ENCODE measurements at regions not wholly inside any gene's neighbourhood (a gene's known extent, or its start where the extent isn't known, plus 50 kb on each side); places are given as distances from the start of the nearest gene placed in this dataset.

- Histone ChIP-seq H3K36me3 (ENCODE audit: control insufficient read depth, insufficient read depth, low read length) (no peaks in the 10 kb centered on the region), H3K27me3 (ENCODE audit: control insufficient read depth, insufficient read depth, low read length) (no peaks in the 10 kb centered on the region), H3K9me3 (ENCODE audit: control insufficient read depth, insufficient read depth, low read depth, low read length) (peaks cover 51% of the 10 kb centered on the region), H3K4me3 (ENCODE audit: low read depth, low read length) (no peak overlapping the region), H3K9ac (ENCODE audit: low read length) (no peak overlapping the region), H3K4me1 (ENCODE audit: control insufficient read depth, insufficient read depth, low read length) (no peaks in the 10 kb centered on the region), H3K27ac (ENCODE audit: low read depth, low read length) (no peak overlapping the region)
Measured at GRCh38 chr18:10217211-10217610, 237.2 kb upstream of the APCDD1 start.

- Histone ChIP-seq H3K4me3 (ENCODE audit: low read depth, low read length) (no peak overlapping the region), H3K4me1 (ENCODE audit: control insufficient read depth, insufficient read depth, low read length) (no peaks in the 10 kb centered on the region), H3K27me3 (ENCODE audit: control insufficient read depth, insufficient read depth, low read length) (no peaks in the 10 kb centered on the region), H3K9me3 (ENCODE audit: control insufficient read depth, insufficient read depth, low read depth, low read length) (peaks cover 52% of the 10 kb centered on the region), H3K9ac (ENCODE audit: low read length) (no peak overlapping the region), H3K27ac (ENCODE audit: low read depth, low read length) (no peak overlapping the region), H3K36me3 (ENCODE audit: control insufficient read depth, insufficient read depth, low read length) (no peaks in the 10 kb centered on the region)
Measured at GRCh38 chr18:10225300-10225699, 229.1 kb upstream of the APCDD1 start.

GRCh38 chr18:10226971-10227370 lies 227.5 kb upstream of the APCDD1 start:
- no peak overlapping the region for H3K27ac ChIP-seq (ENCODE audit: low read depth, low read length)
- H3K4me1 ChIP-seq (ENCODE audit: control insufficient read depth, insufficient read depth, low read length): no peaks in the 10 kb centered on the region
- no peak overlapping the region for H3K9ac ChIP-seq (ENCODE audit: low read length)
- peaks cover 38% of the 10 kb centered on the region for H3K9me3 ChIP-seq (ENCODE audit: control insufficient read depth, insufficient read depth, low read depth, low read length)
- H3K27me3 ChIP-seq (ENCODE audit: control insufficient read depth, insufficient read depth, low read length): no peaks in the 10 kb centered on the region
- H3K4me3 ChIP-seq (ENCODE audit: low read depth, low read length): no peak overlapping the region
- H3K36me3 ChIP-seq (ENCODE audit: control insufficient read depth, insufficient read depth, low read length): no peaks in the 10 kb centered on the region

- no peaks in the 10 kb centered on the region for H3K36me3 ChIP-seq (ENCODE audit: control insufficient read depth, insufficient read depth, low read length)
- no peak overlapping the region for H3K9ac ChIP-seq (ENCODE audit: low read length)
- H3K4me3 ChIP-seq (ENCODE audit: low read depth, low read length): no peak overlapping the region
- H3K27me3 ChIP-seq (ENCODE audit: control insufficient read depth, insufficient read depth, low read length): no peaks in the 10 kb centered on the region
- H3K27ac ChIP-seq (ENCODE audit: low read depth, low read length): no peak overlapping the region
- H3K4me1 ChIP-seq (ENCODE audit: control insufficient read depth, insufficient read depth, low read length): no peaks in the 10 kb centered on the region
- H3K9me3 ChIP-seq (ENCODE audit: control insufficient read depth, insufficient read depth, low read depth, low read length): peaks cover 38% of the 10 kb centered on the region
Measured at GRCh38 chr18:10228326-10228725, 226.1 kb upstream of the APCDD1 start.

- Histone ChIP-seq H3K4me3 (ENCODE audit: low read depth, low read length) (no peak overlapping the region), H3K9ac (ENCODE audit: low read length) (no peak overlapping the region), H3K36me3 (ENCODE audit: control insufficient read depth, insufficient read depth, low read length) (no peaks in the 10 kb centered on the region), H3K27ac (ENCODE audit: low read depth, low read length) (no peak overlapping the region), H3K9me3 (ENCODE audit: control insufficient read depth, insufficient read depth, low read depth, low read length) (peaks cover 41% of the 10 kb centered on the region), H3K27me3 (ENCODE audit: control insufficient read depth, insufficient read depth, low read length) (no peaks in the 10 kb centered on the region), H3K4me1 (ENCODE audit: control insufficient read depth, insufficient read depth, low read length) (no peaks in the 10 kb centered on the region)
Measured at GRCh38 chr18:10229458-10229857, 225.0 kb upstream of the APCDD1 start.

DNA sequence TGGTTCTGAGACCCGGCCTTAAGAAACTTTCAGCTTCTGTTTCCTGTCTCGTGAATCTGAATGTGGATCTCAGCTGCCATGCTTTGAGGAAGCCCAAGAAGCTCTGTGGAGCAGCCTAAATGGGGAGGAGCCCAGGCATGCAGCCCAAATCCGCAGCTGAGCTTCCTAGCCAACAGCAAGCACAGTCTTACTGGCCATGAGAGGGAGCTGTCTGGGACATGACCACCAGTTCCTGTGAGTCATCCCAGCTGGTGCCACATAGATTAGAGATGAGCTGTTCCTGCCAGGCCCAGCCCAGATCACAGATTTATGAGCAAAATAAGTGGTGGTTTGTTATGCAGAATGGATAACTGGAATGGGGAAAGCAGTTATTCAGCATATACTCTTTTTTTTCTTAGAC lies 224.4 kb upstream of the APCDD1 start:
- Histone ChIP-seq H3K36me3 (ENCODE audit: control insufficient read depth, insufficient read depth, low read length) (no peaks in the 10 kb centered on the region), H3K9ac (ENCODE audit: low read length) (no peak overlapping the region), H3K4me1 (ENCODE audit: control insufficient read depth, insufficient read depth, low read length) (no peaks in the 10 kb centered on the region), H3K9me3 (ENCODE audit: control insufficient read depth, insufficient read depth, low read depth, low read length) (peaks cover 39% of the 10 kb centered on the region), H3K27me3 (ENCODE audit: control insufficient read depth, insufficient read depth, low read length) (no peaks in the 10 kb centered on the region), H3K27ac (ENCODE audit: low read depth, low read length) (no peak overlapping the region), H3K4me3 (ENCODE audit: low read depth, low read length) (no peak overlapping the region)

DNA sequence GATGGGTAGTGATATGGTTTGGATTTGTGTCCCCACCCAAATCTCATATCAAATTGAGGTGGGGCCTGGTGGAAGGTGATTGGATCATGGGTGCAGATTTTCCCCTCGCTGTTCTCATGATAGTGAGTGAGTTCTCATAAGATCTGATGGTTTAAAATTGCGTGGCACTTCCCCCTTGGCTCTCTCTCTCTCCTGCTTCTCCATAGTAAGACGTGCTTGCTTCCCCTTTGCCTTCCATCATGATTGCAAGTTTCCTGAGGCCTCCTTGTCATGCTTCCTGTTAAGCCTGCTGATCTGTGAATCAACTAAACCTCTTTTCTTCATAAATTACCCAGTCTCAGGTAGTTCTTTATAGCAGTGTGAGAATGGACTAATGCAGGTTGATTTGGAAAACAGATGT lies 223.2 kb upstream of the APCDD1 start:
- Histone ChIP-seq H3K9me3 (ENCODE audit: control insufficient read depth, insufficient read depth, low read depth, low read length) (peaks cover 28% of the 10 kb centered on the region), H3K36me3 (ENCODE audit: control insufficient read depth, insufficient read depth, low read length) (no peaks in the 10 kb centered on the region), H3K9ac (ENCODE audit: low read length) (no peak overlapping the region), H3K4me3 (ENCODE audit: low read depth, low read length) (no peak overlapping the region), H3K27me3 (ENCODE audit: control insufficient read depth, insufficient read depth, low read length) (no peaks in the 10 kb centered on the region), H3K4me1 (ENCODE audit: control insufficient read depth, insufficient read depth, low read length) (no peaks in the 10 kb centered on the region), H3K27ac (ENCODE audit: low read depth, low read length) (no peak overlapping the region)

GRCh38 chr18:10232062-10232461 lies 222.4 kb upstream of the APCDD1 start:
- Histone ChIP-seq H3K9ac (ENCODE audit: low read length) (no peak overlapping the region), H3K27ac (ENCODE audit: low read depth, low read length) (no peak overlapping the region), H3K4me3 (ENCODE audit: low read depth, low read length) (no peak overlapping the region), H3K4me1 (ENCODE audit: control insufficient read depth, insufficient read depth, low read length) (no peaks in the 10 kb centered on the region), H3K27me3 (ENCODE audit: control insufficient read depth, insufficient read depth, low read length) (no peaks in the 10 kb centered on the region), H3K36me3 (ENCODE audit: control insufficient read depth, insufficient read depth, low read length) (no peaks in the 10 kb centered on the region), H3K9me3 (ENCODE audit: control insufficient read depth, insufficient read depth, low read depth, low read length) (peaks cover 22% of the 10 kb centered on the region)

GRCh38 chr18:10233082-10233875 lies 221.2 kb upstream of the APCDD1 start:
- peaks cover 25% of the 10 kb centered on the region for H3K9me3 ChIP-seq (ENCODE audit: control insufficient read depth, insufficient read depth, low read depth, low read length)
- no peaks in the 10 kb centered on the region for H3K4me1 ChIP-seq (ENCODE audit: control insufficient read depth, insufficient read depth, low read length)
- H3K27ac ChIP-seq (ENCODE audit: low read depth, low read length): no peak overlapping the region

DNA sequence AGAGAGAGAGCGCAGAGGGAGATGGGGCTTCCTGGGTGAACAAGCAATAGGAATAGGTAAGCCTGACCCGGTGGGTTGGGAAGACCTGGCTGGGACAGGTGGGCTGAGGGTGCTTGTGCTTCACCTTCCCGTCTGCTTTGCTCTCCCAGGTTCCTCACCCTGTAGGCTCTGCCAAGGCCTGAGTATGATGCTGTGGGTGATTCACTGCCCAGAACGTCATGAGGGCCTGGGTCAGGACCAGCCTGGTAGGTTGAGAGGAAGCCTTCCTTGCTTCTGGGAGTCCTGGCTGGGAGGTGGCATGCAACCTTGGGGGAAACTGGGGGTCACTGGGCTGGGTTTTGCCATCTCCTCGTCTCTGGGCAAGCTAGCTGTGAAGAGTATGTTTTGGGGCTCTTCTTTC lies 220.2 kb upstream of the APCDD1 start:
- H3K36me3 ChIP-seq (ENCODE audit: control insufficient read depth, insufficient read depth, low read length): no peaks in the 10 kb centered on the region
- H3K4me3 ChIP-seq (ENCODE audit: low read depth, low read length): no peak overlapping the region
- no peak overlapping the region for H3K9ac ChIP-seq (ENCODE audit: low read length)
- H3K27me3 ChIP-seq (ENCODE audit: control insufficient read depth, insufficient read depth, low read length): no peaks in the 10 kb centered on the region
- H3K4me1 ChIP-seq (ENCODE audit: control insufficient read depth, insufficient read depth, low read length): no peaks in the 10 kb centered on the region
- H3K9me3 ChIP-seq (ENCODE audit: control insufficient read depth, insufficient read depth, low read depth, low read length): peaks cover 22% of the 10 kb centered on the region
- no peak overlapping the region for H3K27ac ChIP-seq (ENCODE audit: low read depth, low read length)

More at GRCh38 chr18:10233082-10233875, 221.2 kb upstream of the APCDD1 start:
- Histone ChIP-seq H3K36me3 (ENCODE audit: control insufficient read depth, insufficient read depth, low read length) (no peaks in the 10 kb centered on the region), H3K27me3 (ENCODE audit: control insufficient read depth, insufficient read depth, low read length) (no peaks in the 10 kb centered on the region), H3K9ac (ENCODE audit: low read length) (no peak overlapping the region), H3K4me3 (ENCODE audit: low read depth, low read length) (no peak overlapping the region)

DNA sequence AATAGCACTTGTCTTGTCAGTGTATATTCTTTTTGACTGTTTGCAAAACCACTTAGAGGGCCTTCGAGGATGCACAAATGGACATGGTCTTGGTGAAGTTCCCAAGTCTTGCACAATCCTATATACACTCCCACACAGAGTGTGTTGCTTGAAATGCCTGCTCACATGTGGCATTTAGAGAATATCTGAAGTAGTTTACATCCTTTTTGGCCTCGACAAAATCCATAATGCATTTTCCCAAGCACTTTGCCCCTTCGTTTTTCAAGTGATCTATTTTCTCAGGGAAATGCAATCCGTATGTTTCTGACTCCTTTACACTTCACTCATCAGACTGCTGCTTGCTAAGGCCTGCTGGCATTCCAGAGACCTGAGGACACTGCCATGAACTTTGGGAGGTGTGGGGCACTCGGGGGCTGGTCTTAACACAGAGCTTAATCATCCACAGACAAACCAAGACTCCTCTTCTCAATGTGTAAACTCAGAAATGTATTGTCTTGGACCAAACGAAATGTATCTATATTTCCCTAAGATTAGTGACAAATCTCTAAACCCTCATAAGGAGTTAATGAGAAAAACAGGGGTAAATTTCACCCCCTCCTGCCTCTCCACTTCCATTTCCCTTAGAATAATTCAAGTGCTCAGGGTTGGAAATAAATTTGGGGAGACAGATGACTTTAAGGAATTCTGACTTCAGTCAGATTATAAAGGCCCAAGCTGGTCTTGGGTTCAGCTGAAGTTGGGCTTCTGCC lies 219.3 kb upstream of the APCDD1 start:
- H3K27me3 ChIP-seq (ENCODE audit: control insufficient read depth, insufficient read depth, low read length): no peaks in the 10 kb centered on the region
- H3K4me1 ChIP-seq (ENCODE audit: control insufficient read depth, insufficient read depth, low read length): no peaks in the 10 kb centered on the region
- H3K36me3 ChIP-seq (ENCODE audit: control insufficient read depth, insufficient read depth, low read length): no peaks in the 10 kb centered on the region
- peaks cover 14% of the 10 kb centered on the region for H3K9me3 ChIP-seq (ENCODE audit: control insufficient read depth, insufficient read depth, low read depth, low read length)
- no peak overlapping the region for H3K27ac ChIP-seq (ENCODE audit: low read depth, low read length)
- H3K9ac ChIP-seq (ENCODE audit: low read length): no peak overlapping the region
- no peak overlapping the region for H3K4me3 ChIP-seq (ENCODE audit: low read depth, low read length)

Measured in HUES6 (cell line).